ENCODE measurements at regions not wholly inside any gene's neighbourhood (a gene's known extent, or its start where the extent isn't known, plus 50 kb on each side); places are given as distances from the start of the nearest gene placed in this dataset.
"Not testable (repeated sequence)": the region's sequence is repeated elsewhere in the genome, so short reads cannot be mapped to it uniquely, and the experiment has no call there.

GRCh38 chr1:60847855-60848582, 234.3 kb upstream of the NFIA start:
- H3K27ac Mint-ChIP-seq, result no peak overlapping the region
- CTCF ChIA-PET, result no interaction called here
- H3K27me3 Mint-ChIP-seq, result no peaks in the 10 kb centered on the region
- H3K9me3 Mint-ChIP-seq, result peaks cover 11% of the 10 kb centered on the region
- POLR2A ChIA-PET, result no interaction called here
- TF ChIP-seq CTCF (IDR thresholded peaks at IDR 0.05), result no peak
- ATAC-seq (ENCODE audit: low read depth), result no peak
- no peaks in the 10 kb centered on the region for H3K36me3 Mint-ChIP-seq (ENCODE audit: low read depth)
- DNase-seq, result no peak
- no peak overlapping the region for H3K4me3 Mint-ChIP-seq
- intact Hi-C loops (cut with micrococcal nuclease), result loop anchor here (2.0 kb wide), 1 partner anchor 1005 kb away; no protein-coding TSS in a partner anchor
- H3K4me1 Mint-ChIP-seq, result no peaks in the 10 kb centered on the region

GRCh38 chr1:60847391-60847790, 235.0 kb upstream of the NFIA start:
- DNase-seq (no peak), ATAC-seq (ENCODE audit: low read depth) (no peak)
- Mint-ChIP-seq H3K36me3 (ENCODE audit: low read depth) (no peaks in the 10 kb centered on the region), H3K27ac (no peak overlapping the region), H3K9me3 (peaks cover 11% of the 10 kb centered on the region), H3K27me3 (no peaks in the 10 kb centered on the region), H3K4me1 (no peaks in the 10 kb centered on the region), H3K4me3 (no peak overlapping the region)
- TF ChIP-seq CTCF (IDR thresholded peaks at IDR 0.05), result no peak
- POLR2A ChIA-PET, result no interaction called here
- intact Hi-C loops (cut with micrococcal nuclease), result no loop called here
- CTCF ChIA-PET, result no interaction called here

- intact Hi-C loops (cut with micrococcal nuclease); H3K36me3 Mint-ChIP-seq (ENCODE audit: low read depth); H3K27ac Mint-ChIP-seq; ATAC-seq (ENCODE audit: low read depth); DNase-seq; CTCF ChIA-PET; H3K4me1 Mint-ChIP-seq; H3K27me3 Mint-ChIP-seq; H3K4me3 Mint-ChIP-seq; POLR2A ChIA-PET: not testable (repeated sequence)
- H3K9me3 Mint-ChIP-seq, result peaks cover 11% of the 10 kb centered on the region
These were observed 236.7 kb upstream of the NFIA start for GRCh38 chr1:60845659-60846058.

GRCh38 chr1:60842304-60842703, 240.1 kb upstream of the NFIA start:
- POLR2A ChIA-PET, result no interaction called here
- H3K4me3 Mint-ChIP-seq, result no peak overlapping the region
- no peak for TF ChIP-seq CTCF (IDR thresholded peaks at IDR 0.05)
- intact Hi-C loops (cut with micrococcal nuclease), result no loop called here
- H3K36me3 Mint-ChIP-seq (ENCODE audit: low read depth), result no peaks in the 10 kb centered on the region
- H3K27me3 Mint-ChIP-seq, result no peaks in the 10 kb centered on the region
- CTCF ChIA-PET, result no interaction called here
- H3K9me3 Mint-ChIP-seq, result peaks cover 7% of the 10 kb centered on the region
- no peak for ATAC-seq (ENCODE audit: low read depth)
- H3K27ac Mint-ChIP-seq, result no peak overlapping the region
- H3K4me1 Mint-ChIP-seq, result no peaks in the 10 kb centered on the region
- no peak for DNase-seq

GRCh38 chr1:60841116-60842046, 241.0 kb upstream of the NFIA start:
- Mint-ChIP-seq H3K27me3 (no peaks in the 10 kb centered on the region), H3K4me1 (no peaks in the 10 kb centered on the region), H3K4me3 (no peak overlapping the region), H3K27ac (no peak overlapping the region), H3K36me3 (ENCODE audit: low read depth) (no peaks in the 10 kb centered on the region), H3K9me3 (peaks cover 7% of the 10 kb centered on the region)
- no peak for TF ChIP-seq CTCF (IDR thresholded peaks at IDR 0.05)
- ChIA-PET CTCF (no interaction called here), POLR2A (no interaction called here)
- DNase-seq, result no peak
- ATAC-seq (ENCODE audit: low read depth), result no peak
- intact Hi-C loops (cut with micrococcal nuclease), result no loop called here

- DNase-seq; POLR2A ChIA-PET; intact Hi-C loops (cut with micrococcal nuclease): not testable (repeated sequence)
These were observed 241.9 kb upstream of the NFIA start for GRCh38 chr1:60840476-60840875.

More at GRCh38 chr1:60840476-60840875, 241.9 kb upstream of the NFIA start:
- H3K36me3 Mint-ChIP-seq (ENCODE audit: low read depth); H3K27me3 Mint-ChIP-seq; CTCF ChIA-PET; ATAC-seq (ENCODE audit: low read depth); H3K27ac Mint-ChIP-seq; H3K9me3 Mint-ChIP-seq; H3K4me1 Mint-ChIP-seq; H3K4me3 Mint-ChIP-seq: not testable (repeated sequence)
